OCI-LY7 (cell line): ENCODE measurements at regions not wholly inside any gene's neighbourhood (a gene's known extent, or its start where the extent isn't known, plus 50 kb on each side); places are given as distances from the start of the nearest gene placed in this dataset.

Experiments used
- BruUV-seq: library from RNA; stranded (reverse); fragments of 400-500 nt; replicated peaks from 2 replicates; lab custom pipeline; 2021; lab: Mats Ljungman, UMichigan
- CTCF ChIA-PET: fragments of 300-600 bp; sonication (Branson Sonifier 250); formaldehyde crosslinking; loops from one replicate; lab custom pipeline; 2022; ENCODE audit warnings: antibody characterized with exemption; ENCODE audit not compliant: unreplicated experiment; lab: Charles Lee
- POLR2A ChIA-PET: fragments of 300-600 bp; sonication (Branson Sonifier 250); formaldehyde crosslinking; loops from one replicate; lab custom pipeline; 2022; ENCODE audit warnings: antibody characterized with exemption; lab: Charles Lee
- DNase-seq: peaks from one replicate; pipeline ENCODE4 v3.0.0-alpha.2; 2015; ENCODE audit warnings: low spot score
- H2AFZ ChIP-seq: fragments of 200-600 bp; sonication (generic), shearing (Covaris generic); 2 replicates; pipeline ENCODE4 v1.6.1; 2014; ENCODE audit warnings: mild to moderate bottlenecking, antibody characterized with exemption, low read length, moderate library complexity
- H3K27ac ChIP-seq: fragments of 200-600 bp; sonication (generic); 2 replicates; pipeline ENCODE4 v1.5.1; 2014; ENCODE audit warnings: mixed run types, low read depth, mild to moderate bottlenecking, moderate library complexity, low read length, inconsistent platforms; ENCODE audit not compliant: poor library complexity, severe bottlenecking
- H3K36me3 ChIP-seq: fragments of 200-600 bp; sonication (generic); 2 replicates; pipeline ENCODE4 v1.6.1; 2014; ENCODE audit warnings: mild to moderate bottlenecking, antibody characterized with exemption, low read length, moderate library complexity, mixed read lengths; ENCODE audit not compliant: insufficient read depth
- H3K4me1 ChIP-seq: fragments of 200-600 bp; sonication (generic); 2 replicates; pipeline ENCODE4 v1.5.1; 2014; ENCODE audit warnings: mild to moderate bottlenecking, low read length; ENCODE audit not compliant: insufficient read depth, poor library complexity, severe bottlenecking
- H3K4me2 ChIP-seq: fragments of 200-600 bp; sonication (generic); 2 replicates; pipeline ENCODE4 v1.6.1; 2014; ENCODE audit warnings: mild to moderate bottlenecking, low read length
- H3K4me3 ChIP-seq: fragments of 200-600 bp; sonication (generic); 2 replicates; pipeline ENCODE4 v1.5.1; 2014; ENCODE audit warnings: mild to moderate bottlenecking, low read depth, low read length; ENCODE audit not compliant: poor library complexity, severe bottlenecking
- H3K79me2 ChIP-seq: fragments of 200-600 bp; sonication (generic); 2 replicates; pipeline ENCODE4 v1.6.1; 2016; ENCODE audit warnings: low read depth, mild to moderate bottlenecking, low read length, moderate library complexity, mixed read lengths; ENCODE audit not compliant: insufficient read depth
- H3K9me2 ChIP-seq: fragments of 200-600 bp; sonication (generic); 2 replicates; pipeline ENCODE4 v1.6.1; 2016; ENCODE audit warnings: mild to moderate bottlenecking, low read length, mixed read lengths; ENCODE audit not compliant: insufficient read depth
- H3K9me3 ChIP-seq: fragments of 200-600 bp; sonication (generic); 2 replicates; pipeline ENCODE4 v1.6.1; 2014; ENCODE audit warnings: mild to moderate bottlenecking, mixed run types, low read length, mixed read lengths
- H4K20me1 ChIP-seq: fragments of 200-600 bp; sonication (generic); 2 replicates; pipeline ENCODE4 v1.6.1; 2014; ENCODE audit warnings: mild to moderate bottlenecking, antibody characterized with exemption, low read length, moderate library complexity, mixed read lengths; ENCODE audit not compliant: insufficient read depth
- EZH2phosphoT487 ChIP-seq: fragments of 200-600 bp; sonication (generic); IDR thresholded peaks from 2 replicates; pipeline ENCODE4 v1.6.1; 2018; ENCODE audit warnings: low read depth, borderline replicate concordance, mild to moderate bottlenecking, mixed run types, antibody characterized with exemption, low read length, moderate library complexity, mixed read lengths
- intact Hi-C: fragments of 100-400 bp; cut with micrococcal nuclease; formaldehyde crosslinking; loops from one replicate; pipeline ENCODE4 v1.10.0; 2022; ENCODE audit not compliant: unreplicated experiment
- TF ChIP-seq, protein P1 (sequence below): fragments of 200-600 bp; sonication (generic); conservative IDR thresholded peaks from 2 replicates; pipeline ENCODE4 v1.5.1; 2014; ENCODE audit warnings: mild to moderate bottlenecking, antibody characterized with exemption, low read length, moderate library complexity, mixed read lengths

- ChIA-PET POLR2A (interaction anchor here (1.1 kb wide), 1 partner anchor 96 kb away, joined by 3 read pairs; no protein-coding TSS in a partner anchor), CTCF (no interaction called here)
- TF ChIP-seq, protein P1, sequence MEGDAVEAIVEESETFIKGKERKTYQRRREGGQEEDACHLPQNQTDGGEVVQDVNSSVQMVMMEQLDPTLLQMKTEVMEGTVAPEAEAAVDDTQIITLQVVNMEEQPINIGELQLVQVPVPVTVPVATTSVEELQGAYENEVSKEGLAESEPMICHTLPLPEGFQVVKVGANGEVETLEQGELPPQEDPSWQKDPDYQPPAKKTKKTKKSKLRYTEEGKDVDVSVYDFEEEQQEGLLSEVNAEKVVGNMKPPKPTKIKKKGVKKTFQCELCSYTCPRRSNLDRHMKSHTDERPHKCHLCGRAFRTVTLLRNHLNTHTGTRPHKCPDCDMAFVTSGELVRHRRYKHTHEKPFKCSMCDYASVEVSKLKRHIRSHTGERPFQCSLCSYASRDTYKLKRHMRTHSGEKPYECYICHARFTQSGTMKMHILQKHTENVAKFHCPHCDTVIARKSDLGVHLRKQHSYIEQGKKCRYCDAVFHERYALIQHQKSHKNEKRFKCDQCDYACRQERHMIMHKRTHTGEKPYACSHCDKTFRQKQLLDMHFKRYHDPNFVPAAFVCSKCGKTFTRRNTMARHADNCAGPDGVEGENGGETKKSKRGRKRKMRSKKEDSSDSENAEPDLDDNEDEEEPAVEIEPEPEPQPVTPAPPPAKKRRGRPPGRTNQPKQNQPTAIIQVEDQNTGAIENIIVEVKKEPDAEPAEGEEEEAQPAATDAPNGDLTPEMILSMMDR = no peak
- TF ChIP-seq EZH2phosphoT487 = no peak
- H3K4me3 ChIP-seq = no peak overlapping the region
- BruUV-seq = no TSS peak
- no peaks in the 10 kb centered on the region for H3K36me3 ChIP-seq
- no peaks in the 10 kb centered on the region for H3K9me3 ChIP-seq
- no peak overlapping the region for H3K27ac ChIP-seq
- H3K79me2 ChIP-seq = no peaks in the 10 kb centered on the region
- no peak overlapping the region for H3K4me2 ChIP-seq
- H2AFZ ChIP-seq = no peak overlapping the region
- no peak for DNase-seq
- intact Hi-C loops = no loop called here
- H3K4me1 ChIP-seq = no peaks in the 10 kb centered on the region
- H4K20me1 ChIP-seq = no peaks in the 10 kb centered on the region
- no peaks in the 10 kb centered on the region for H3K9me2 ChIP-seq
These were observed 151.5 kb downstream of the BTBD3 start for GRCh38 chr20:12069181-12069580.

GRCh38 chr20:12072221-12072953 lies 154.7 kb downstream of the BTBD3 start:
- CTCF ChIA-PET = no interaction called here
- POLR2A ChIA-PET = no interaction called here
- BruUV-seq = no TSS peak

DNA sequence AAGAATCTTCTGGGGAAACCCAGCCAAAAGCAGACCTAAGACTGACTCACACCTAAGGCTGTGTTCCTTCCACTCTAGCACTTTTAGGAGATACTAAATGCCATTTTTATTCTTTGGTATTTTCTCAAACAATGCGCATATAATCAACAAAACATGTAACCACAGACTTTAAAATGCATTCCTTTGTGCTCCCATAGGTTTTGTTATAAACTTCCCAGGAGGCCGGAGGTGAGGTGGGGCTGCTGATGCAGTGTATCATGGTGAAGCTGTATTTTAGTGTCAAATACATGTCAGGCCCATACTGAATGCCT lies 155.2 kb downstream of the BTBD3 start:
- H3K4me3 ChIP-seq = no peak overlapping the region
- no peaks in the 10 kb centered on the region for H3K9me3 ChIP-seq
- H3K9me2 ChIP-seq = no peaks in the 10 kb centered on the region
- no peaks in the 10 kb centered on the region for H3K36me3 ChIP-seq
- H2AFZ ChIP-seq = no peak overlapping the region
- no peak overlapping the region for H3K27ac ChIP-seq
- ChIA-PET CTCF (no interaction called here), POLR2A (no interaction called here)
- no TSS peak for BruUV-seq
- H4K20me1 ChIP-seq = no peaks in the 10 kb centered on the region
- H3K79me2 ChIP-seq = no peaks in the 10 kb centered on the region
- no peak overlapping the region for H3K4me2 ChIP-seq
- intact Hi-C loops = no loop called here
- DNase-seq = no peak
- TF ChIP-seq, protein P1 = no peak
- TF ChIP-seq EZH2phosphoT487 = no peak
- no peaks in the 10 kb centered on the region for H3K4me1 ChIP-seq

More at GRCh38 chr20:12072221-12072953, 154.7 kb downstream of the BTBD3 start:
- Histone ChIP-seq H3K9me3 (no peaks in the 10 kb centered on the region), H3K9me2 (no peaks in the 10 kb centered on the region), H4K20me1 (no peaks in the 10 kb centered on the region), H3K79me2 (no peaks in the 10 kb centered on the region), H2AFZ (no peak overlapping the region), H3K4me1 (no peaks in the 10 kb centered on the region), H3K27ac (no peak overlapping the region), H3K4me3 (no peak overlapping the region), H3K4me2 (no peak overlapping the region), H3K36me3 (no peaks in the 10 kb centered on the region)
- TF ChIP-seq EZH2phosphoT487 = no peak
- TF ChIP-seq, protein P1 = no peak
- intact Hi-C loops = no loop called here
- no peak for DNase-seq
